ENCODE measurements at regions not wholly inside any gene's neighbourhood (a gene's known extent, or its start where the extent isn't known, plus 50 kb on each side); places are given as distances from the start of the nearest gene placed in this dataset.

DNA sequence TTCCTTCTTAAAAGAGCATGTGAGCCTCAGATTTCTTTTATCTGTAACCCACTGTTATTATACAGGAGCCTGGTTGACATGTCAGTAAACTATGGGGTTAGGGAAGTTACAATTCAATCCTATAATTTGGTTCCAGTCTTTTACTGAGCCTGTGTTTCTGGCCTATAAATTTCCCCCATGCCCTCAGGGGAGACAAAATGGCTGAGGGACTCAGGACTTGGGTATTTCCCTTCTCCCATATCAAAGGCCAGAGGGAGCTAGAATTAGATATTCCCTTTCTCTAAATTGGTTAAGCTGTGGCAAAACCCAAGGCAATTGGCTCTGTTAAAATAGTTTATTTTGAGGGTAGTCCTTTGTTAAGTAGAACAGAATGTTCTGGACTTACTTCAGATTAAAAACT, 823.2 kb downstream of the TLE1 start:
- Histone ChIP-seq H3K36me3 (no peaks in the 10 kb centered on the region), H3K4me1 (no peaks in the 10 kb centered on the region), H3K27me3 (no peaks in the 10 kb centered on the region), H3K9me3 (peaks cover 0 to 20% (median 0%) of the 10 kb centered on the region in 3 donors), H3K4me3 (no peak overlapping the region), H3K27ac (no peak overlapping the region)
- no peak for ATAC-seq
- TF ChIP-seq POLR2AphosphoS5 (IDR thresholded peaks at IDR 0.05), result no peak
- no peak for TF ChIP-seq POLR2A (IDR thresholded peaks at IDR 0.05)
- no peak for TF ChIP-seq EP300 (IDR thresholded peaks at IDR 0.05)
- TF ChIP-seq, protein P1, sequence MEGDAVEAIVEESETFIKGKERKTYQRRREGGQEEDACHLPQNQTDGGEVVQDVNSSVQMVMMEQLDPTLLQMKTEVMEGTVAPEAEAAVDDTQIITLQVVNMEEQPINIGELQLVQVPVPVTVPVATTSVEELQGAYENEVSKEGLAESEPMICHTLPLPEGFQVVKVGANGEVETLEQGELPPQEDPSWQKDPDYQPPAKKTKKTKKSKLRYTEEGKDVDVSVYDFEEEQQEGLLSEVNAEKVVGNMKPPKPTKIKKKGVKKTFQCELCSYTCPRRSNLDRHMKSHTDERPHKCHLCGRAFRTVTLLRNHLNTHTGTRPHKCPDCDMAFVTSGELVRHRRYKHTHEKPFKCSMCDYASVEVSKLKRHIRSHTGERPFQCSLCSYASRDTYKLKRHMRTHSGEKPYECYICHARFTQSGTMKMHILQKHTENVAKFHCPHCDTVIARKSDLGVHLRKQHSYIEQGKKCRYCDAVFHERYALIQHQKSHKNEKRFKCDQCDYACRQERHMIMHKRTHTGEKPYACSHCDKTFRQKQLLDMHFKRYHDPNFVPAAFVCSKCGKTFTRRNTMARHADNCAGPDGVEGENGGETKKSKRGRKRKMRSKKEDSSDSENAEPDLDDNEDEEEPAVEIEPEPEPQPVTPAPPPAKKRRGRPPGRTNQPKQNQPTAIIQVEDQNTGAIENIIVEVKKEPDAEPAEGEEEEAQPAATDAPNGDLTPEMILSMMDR (IDR thresholded peaks at IDR 0.05), result no peak

DNA sequence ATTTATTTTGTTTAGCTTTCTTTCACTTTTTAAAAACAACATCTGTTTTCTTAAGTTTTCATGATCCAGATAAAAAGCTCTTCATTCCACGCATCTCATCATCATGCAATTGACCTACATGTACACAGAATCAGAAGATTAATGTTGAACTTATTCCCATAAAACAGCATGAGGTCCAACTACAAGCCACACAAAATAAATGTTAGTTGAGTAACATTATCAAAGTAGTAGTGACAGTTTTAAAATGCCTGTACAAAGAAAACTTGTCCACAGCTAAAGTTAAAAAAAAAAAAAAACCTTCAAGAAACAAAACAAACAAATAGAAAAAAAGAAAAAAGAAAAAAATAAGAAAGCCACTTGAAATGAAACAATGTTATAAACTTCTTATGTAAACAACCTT, 846.3 kb downstream of the TLE1 start:
- WGBS, 2 donors (ENCODE audit: low coverage in 1 of 2), result 63% methylated on average over 1 of the region's 1 CpG; no CpG with 5 or more reads in 1 of the 2 donors
- H3K27ac ChIP-seq, result no peak overlapping the region
- no peak for TF ChIP-seq POLR2AphosphoS5 (IDR thresholded peaks at IDR 0.05)
- TF ChIP-seq, protein P1 (IDR thresholded peaks at IDR 0.05), result no peak
- no peak for TF ChIP-seq POLR2A (IDR thresholded peaks at IDR 0.05)
- TF ChIP-seq EP300 (IDR thresholded peaks at IDR 0.05), result no peak

DNA sequence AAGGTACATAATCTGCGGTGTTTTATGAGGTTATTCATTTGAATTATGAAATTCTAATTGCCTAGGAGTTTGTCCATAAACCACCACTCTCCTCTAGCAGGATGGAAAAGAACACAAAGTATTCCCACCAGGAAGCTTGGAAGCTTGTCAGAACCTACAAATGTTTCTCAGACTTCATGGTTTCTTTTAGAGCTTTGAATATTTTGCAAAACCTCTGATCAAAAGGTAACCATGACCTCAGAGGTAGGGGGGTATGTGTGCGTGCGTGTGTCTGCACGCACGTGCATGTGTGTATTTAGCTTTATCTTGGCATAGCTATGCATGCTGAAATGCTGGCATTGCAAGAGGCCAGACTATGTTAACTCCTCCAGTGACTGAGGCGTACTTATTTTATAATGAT, 847.0 kb downstream of the TLE1 start:
- Histone ChIP-seq H3K4me1 (no peaks in the 10 kb centered on the region), H3K36me3 (no peaks in the 10 kb centered on the region), H3K27me3 (no peaks in the 10 kb centered on the region), H3K9me3 (no peaks in the 10 kb centered on the region), H3K27ac (no peak overlapping the region), H3K4me3 (no peak overlapping the region)
- ATAC-seq, result no peak
- TF ChIP-seq EP300 (IDR thresholded peaks at IDR 0.05), result no peak
- TF ChIP-seq, protein P1 (IDR thresholded peaks at IDR 0.05), result no peak
- TF ChIP-seq POLR2AphosphoS5 (IDR thresholded peaks at IDR 0.05), result no peak
- no peak for TF ChIP-seq POLR2A (IDR thresholded peaks at IDR 0.05)
- WGBS, 2 donors (ENCODE audit: low coverage in 1 of 2), result 39 to 64% methylated on average over 6 of the region's 6 CpGs

More for the DNA sequence above, 846.3 kb downstream of the TLE1 start:
- H3K27me3 ChIP-seq, result no peaks in the 10 kb centered on the region
- H3K36me3 ChIP-seq, result no peaks in the 10 kb centered on the region
- H3K4me1 ChIP-seq, result no peaks in the 10 kb centered on the region
- H3K4me3 ChIP-seq, result no peak overlapping the region
- ATAC-seq, result no peak
- no peaks in the 10 kb centered on the region for H3K9me3 ChIP-seq

DNA sequence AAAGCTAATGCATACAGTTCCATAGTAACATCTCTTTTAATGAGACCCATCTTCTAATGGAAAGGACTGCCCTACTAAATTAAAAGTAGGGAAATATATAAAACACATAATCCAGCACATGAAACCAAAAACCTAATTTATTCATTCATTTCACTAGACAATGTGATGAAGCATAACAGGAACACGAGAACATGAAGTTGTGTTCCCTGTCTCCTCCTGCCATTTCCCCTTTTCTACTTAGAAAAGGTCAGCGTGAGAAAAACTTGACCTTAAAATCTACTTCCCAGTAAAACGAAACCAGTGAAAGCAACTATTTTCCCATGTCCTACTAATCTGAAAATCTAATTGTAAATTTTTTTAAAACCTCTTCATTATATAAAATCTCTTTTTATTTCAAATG, 847.5 kb downstream of the TLE1 start:
- Histone ChIP-seq H3K27me3 (no peaks in the 10 kb centered on the region), H3K9me3 (no peaks in the 10 kb centered on the region), H3K4me3 (no peak overlapping the region), H3K27ac (no peak overlapping the region), H3K36me3 (no peaks in the 10 kb centered on the region), H3K4me1 (no peaks in the 10 kb centered on the region)
- no peak for TF ChIP-seq POLR2AphosphoS5 (IDR thresholded peaks at IDR 0.05)
- TF ChIP-seq POLR2A (IDR thresholded peaks at IDR 0.05), result no peak
- TF ChIP-seq EP300 (IDR thresholded peaks at IDR 0.05), result no peak
- TF ChIP-seq, protein P1 (IDR thresholded peaks at IDR 0.05), result no peak
- ATAC-seq, result no peak
- WGBS, 2 donors (ENCODE audit: low coverage in 1 of 2), result 56 to 93% methylated on average over 3 of the region's 3 CpGs

DNA sequence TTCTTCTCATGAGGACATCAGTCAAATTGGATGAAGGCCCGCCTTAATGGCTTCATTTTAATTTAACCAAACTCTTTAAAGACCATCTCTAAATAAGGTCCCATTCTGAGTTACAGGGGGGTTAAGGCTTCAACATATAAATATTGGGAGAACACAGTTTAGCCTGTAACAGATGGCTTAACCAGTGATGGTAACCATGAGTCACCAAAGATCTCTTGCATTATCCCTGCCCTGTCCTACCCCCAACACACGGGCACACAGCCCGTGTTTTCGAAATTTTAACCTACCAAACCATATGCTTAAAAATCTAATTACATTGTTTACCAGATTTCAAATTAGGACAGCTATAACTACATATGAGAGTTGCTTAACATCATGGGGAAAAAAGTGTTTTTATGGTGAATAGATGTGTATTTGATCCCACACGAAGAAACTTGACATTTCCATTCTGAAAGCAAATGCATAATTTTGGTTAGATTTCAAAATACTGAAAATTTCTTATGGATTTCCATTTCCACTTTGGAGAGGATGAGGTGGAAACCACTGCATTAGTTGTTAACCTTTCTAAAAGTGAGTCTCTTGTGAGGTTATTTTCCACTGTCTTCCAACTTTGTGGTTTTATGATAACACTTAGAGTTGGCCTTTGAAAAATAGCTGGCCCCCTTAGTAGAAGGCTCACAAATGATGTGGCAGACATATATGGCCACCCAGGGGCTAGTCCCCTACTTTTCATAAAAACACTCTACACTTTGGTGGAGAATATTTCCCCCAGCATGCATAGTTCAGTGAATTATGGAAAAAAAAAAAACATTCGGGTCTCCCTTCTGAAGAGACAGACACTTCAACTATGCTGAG, 849.3 kb downstream of the TLE1 start:
- no peak for TF ChIP-seq POLR2AphosphoS5 (IDR thresholded peaks at IDR 0.05)
- no peak for TF ChIP-seq EP300 (IDR thresholded peaks at IDR 0.05)
- TF ChIP-seq, protein P1 (IDR thresholded peaks at IDR 0.05), result no peak
- no peak for TF ChIP-seq POLR2A (IDR thresholded peaks at IDR 0.05)
- WGBS, 2 donors (ENCODE audit: low coverage in 1 of 2), result 92 to 98% methylated on average over 5 to 6 of the region's 6 CpGs
- H3K36me3 ChIP-seq, result no peaks in the 10 kb centered on the region
- H3K27ac ChIP-seq, result no peak overlapping the region
- H3K27me3 ChIP-seq, result no peaks in the 10 kb centered on the region
- H3K4me3 ChIP-seq, result no peak overlapping the region
- no peak for ATAC-seq
- no peaks in the 10 kb centered on the region for H3K9me3 ChIP-seq
- no peaks in the 10 kb centered on the region for H3K4me1 ChIP-seq
